HCT116 (cell line): ENCODE measurements at regions not wholly inside any gene's neighbourhood (a gene's known extent, or its start where the extent isn't known, plus 50 kb on each side); places are given as distances from the start of the nearest gene placed in this dataset.

Experiments used
- CEBPB ChIP-seq: IDR thresholded peaks from 2 replicates; pipeline ENCODE4 v1.6.1; 2012; ENCODE audit warnings: low read depth
- CTCF ChIP-seq, 3 experiments: fragments of 200-600 bp in 1 of 3; sonication (generic) in 1 of 3; IDR thresholded peaks in 2 of 3; conservative IDR thresholded peaks in 1 of 3; 2 replicates each; pipeline ENCODE4 v1.5.1; 2012 to 2017; ENCODE audit warnings: low read depth in 2 of 3, low read length in 2 of 3, antibody characterized with exemption in 1 of 3, borderline replicate concordance in 1 of 3, control low read depth in 1 of 3, mild to moderate bottlenecking in 1 of 3, mixed read lengths in 1 of 3, mixed run types in 1 of 3, moderate library complexity in 1 of 3; ENCODE audit not compliant: insufficient read depth in 1 of 3
- EZH2 ChIP-seq: fragments of 200-600 bp; sonication (generic); IDR thresholded peaks from 2 replicates; pipeline ENCODE4 v1.6.1; 2017; ENCODE audit warnings: antibody characterized with exemption, mixed run types
- EZH2phosphoT487 ChIP-seq: fragments of 200-600 bp; IDR thresholded peaks from 2 replicates; pipeline ENCODE4 v1.6.1; 2018; ENCODE audit warnings: antibody characterized with exemption, borderline replicate concordance
- JUND ChIP-seq: IDR thresholded peaks from 2 replicates; pipeline ENCODE4 v1.6.1; 2012
- MAX ChIP-seq: IDR thresholded peaks from 2 replicates; pipeline ENCODE4 v1.6.1; 2012
- POLR2A ChIP-seq: IDR thresholded peaks from 2 replicates; pipeline ENCODE4 v1.7.0; 2011; ENCODE audit warnings: borderline replicate concordance; ENCODE audit not compliant: insufficient read depth, insufficient read length; ENCODE audit errors: extremely low read depth
- POLR2AphosphoS5 ChIP-seq: IDR thresholded peaks from 2 replicates; pipeline ENCODE4 v1.6.1; 2011; ENCODE audit warnings: mild to moderate bottlenecking, low read depth, low read length, moderate library complexity
- RAD21 ChIP-seq: IDR thresholded peaks from 2 replicates; pipeline ENCODE4 v1.6.1; 2012; ENCODE audit warnings: low read depth, mild to moderate bottlenecking
- SP1 ChIP-seq: IDR thresholded peaks from 2 replicates; pipeline ENCODE4 v1.6.1; 2012; ENCODE audit warnings: low read depth
- SRF ChIP-seq: IDR thresholded peaks from 2 replicates; pipeline ENCODE4 v1.6.1; 2012; ENCODE audit warnings: low read depth
- TCF7L2 ChIP-seq: IDR thresholded peaks from 2 replicates; pipeline ENCODE4 v1.7.0; 2011; ENCODE audit warnings: borderline replicate concordance, inconsistent platforms; ENCODE audit not compliant: insufficient read depth, insufficient read length; ENCODE audit errors: extremely low read depth
- ZFX ChIP-seq: fragments of 450-650 bp; IDR thresholded peaks from 2 replicates; pipeline ENCODE4 v1.6.1; 2017
- ZNF274 ChIP-seq: fragments of 200-500 bp; sonication (Bioruptor generic); IDR thresholded peaks from 2 replicates; pipeline ENCODE4 v1.6.1; 2014; ENCODE audit warnings: mild to moderate bottlenecking, low read depth, low read length, inconsistent platforms

GRCh38 chr12:29035112-29035511, 114.0 kb upstream of the FAR2 start:
- no peak for TF ChIP-seq EZH2
- no peak for TF ChIP-seq POLR2A
- TF ChIP-seq ZFX, result no peak
- TF ChIP-seq RAD21, result no peak
- no peak for TF ChIP-seq TCF7L2
- no peak for TF ChIP-seq CTCF (IDR thresholded peaks at IDR 0.05 in 2 of 3, conservative IDR thresholded peaks at IDR 0.05 in 1 of 3; ENCODE audit: borderline replicate concordance in 1 of 3, insufficient read depth in 1 of 3, low read depth in 2 of 3, low read length in 2 of 3)
- no peak for TF ChIP-seq CEBPB
- no peak for TF ChIP-seq SP1
- no peak for TF ChIP-seq SRF
- no peak for TF ChIP-seq ZNF274
- TF ChIP-seq EZH2phosphoT487, result no peak
- no peak for TF ChIP-seq POLR2AphosphoS5
- no peak for TF ChIP-seq JUND
- TF ChIP-seq MAX, result no peak
